Gastrocnemius medialis (tissue), 4 donors: ENCODE measurements at regions not wholly inside any gene's neighbourhood (a gene's known extent, or its start where the extent isn't known, plus 50 kb on each side); places are given as distances from the start of the nearest gene placed in this dataset.
A peak's percentile ranks its signal among the peaks of the same experiment; 100 is the strongest.

Source experiments
- ATAC-seq, 2 donors: fragments of 150-250 bp; one replicate each; pipeline ENCODE4 v1.9.1; 2016
- DNase-seq, 2 donors: peaks; one replicate each; pipeline ENCODE4 v3.0.0-alpha.2; 2019
- H3K27ac ChIP-seq, 4 donors: fragments of 200-600 bp; sonication (generic); 1 replicate in 1 of 4; 2 replicates in 3 of 4; pipeline ENCODE4 v1.5.1; 2016 to 2018; ENCODE audit warnings: mild to moderate bottlenecking in 2 of 4, moderate library complexity in 1 of 4
- H3K27me3 ChIP-seq, 3 donors: fragments of 200-600 bp; sonication (generic) in 2 of 3; 1 replicate in 1 of 3; 2 replicates in 2 of 3; pipeline versions ENCODE4 v1.5.1 to v1.6.0; 2016 to 2019; ENCODE audit warnings: mild to moderate bottlenecking in 1 of 3, moderate library complexity in 1 of 3
- H3K36me3 ChIP-seq, 2 donors: fragments of 200-600 bp; sonication (generic) in 1 of 2; one replicate each; pipeline ENCODE4 v1.5.1; 2017 to 2018
- H3K4me1 ChIP-seq, 2 donors: fragments of 200-600 bp; sonication (generic) in 1 of 2; one replicate each; pipeline ENCODE4 v1.5.1; 2016 to 2017; ENCODE audit warnings: mild to moderate bottlenecking in 2 of 2
- H3K4me3 ChIP-seq, 4 donors: fragments of 200-600 bp; sonication (generic) in 3 of 4; 1 replicate in 1 of 4; 2 replicates in 3 of 4; pipeline ENCODE4 v1.5.1; 2016 to 2019; ENCODE audit warnings: mild to moderate bottlenecking in 2 of 4
- H3K9me3 ChIP-seq, 3 donors: fragments of 200-600 bp; sonication (generic) in 2 of 3; 1 replicate in 1 of 3; 2 replicates in 2 of 3; pipeline ENCODE4 v1.5.1; 2016 to 2019
- POLR2A ChIP-seq, 2 donors: fragments of 450-650 bp; IDR thresholded peaks; one replicate each; pipeline ENCODE4 v1.6.1; 2017; ENCODE audit warnings: antibody characterized with exemption in 2 of 2, mild to moderate bottlenecking in 2 of 2, moderate library complexity in 2 of 2
- in situ Hi-C, 4 donors: fragments of 200-750 bp; cut with MboI; loops; one replicate each; pipeline versions ENCODE4 v1.15.0 to v1.8.0; 2017; ENCODE audit warnings: low sequenced_read_pairs in 4 of 4
- intact Hi-C: fragments of 100-400 bp; cut with DNase I; formaldehyde crosslinking; loops from one replicate; pipeline ENCODE4 v1.15.1; 2023; ENCODE audit warnings: low total_unique reads
- TF ChIP-seq, protein P1 (sequence below), 5 experiments: fragments of 450-650 bp in 3 of 5; fragments of 200-600 bp in 2 of 5; sonication (generic) in 2 of 5; IDR thresholded peaks in 4 of 5; conservative IDR thresholded peaks in 1 of 5; 1 replicate in 4 of 5; 2 replicates in 1 of 5; pipeline ENCODE4 v1.5.1; 2016 to 2019; ENCODE audit warnings: antibody characterized with exemption in 5 of 5, mild to moderate bottlenecking in 3 of 5, moderate library complexity in 3 of 5

DNA sequence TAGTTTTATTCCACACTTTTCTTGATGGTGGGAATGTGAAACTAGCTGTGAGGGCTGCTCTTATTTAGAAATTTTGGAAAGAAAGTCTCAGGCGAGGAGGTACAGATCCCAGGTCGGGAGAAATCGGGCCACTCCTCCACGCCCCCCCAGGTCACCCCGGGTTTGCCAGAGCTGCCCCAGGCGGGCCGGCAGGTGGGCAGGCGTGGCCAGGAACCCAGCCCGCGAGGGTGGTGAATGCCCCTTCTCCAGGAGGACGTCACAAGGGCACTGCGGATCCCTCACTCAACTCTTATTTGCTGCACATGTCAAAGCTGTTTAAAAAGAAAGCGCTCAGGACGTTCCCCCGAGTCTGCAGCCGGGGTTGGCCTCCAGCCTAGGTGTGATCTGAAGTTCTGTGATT is 60.5 kb upstream of the SLCO4A1 start:
- DNase-seq = no peak
- no peak for ATAC-seq
- TF ChIP-seq, protein P1, sequence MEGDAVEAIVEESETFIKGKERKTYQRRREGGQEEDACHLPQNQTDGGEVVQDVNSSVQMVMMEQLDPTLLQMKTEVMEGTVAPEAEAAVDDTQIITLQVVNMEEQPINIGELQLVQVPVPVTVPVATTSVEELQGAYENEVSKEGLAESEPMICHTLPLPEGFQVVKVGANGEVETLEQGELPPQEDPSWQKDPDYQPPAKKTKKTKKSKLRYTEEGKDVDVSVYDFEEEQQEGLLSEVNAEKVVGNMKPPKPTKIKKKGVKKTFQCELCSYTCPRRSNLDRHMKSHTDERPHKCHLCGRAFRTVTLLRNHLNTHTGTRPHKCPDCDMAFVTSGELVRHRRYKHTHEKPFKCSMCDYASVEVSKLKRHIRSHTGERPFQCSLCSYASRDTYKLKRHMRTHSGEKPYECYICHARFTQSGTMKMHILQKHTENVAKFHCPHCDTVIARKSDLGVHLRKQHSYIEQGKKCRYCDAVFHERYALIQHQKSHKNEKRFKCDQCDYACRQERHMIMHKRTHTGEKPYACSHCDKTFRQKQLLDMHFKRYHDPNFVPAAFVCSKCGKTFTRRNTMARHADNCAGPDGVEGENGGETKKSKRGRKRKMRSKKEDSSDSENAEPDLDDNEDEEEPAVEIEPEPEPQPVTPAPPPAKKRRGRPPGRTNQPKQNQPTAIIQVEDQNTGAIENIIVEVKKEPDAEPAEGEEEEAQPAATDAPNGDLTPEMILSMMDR (IDR thresholded peaks at IDR 0.05 in 4 of 5, conservative IDR thresholded peaks at IDR 0.05 in 1 of 5) = no peak
- no peak for TF ChIP-seq POLR2A (IDR thresholded peaks at IDR 0.05)
- intact Hi-C loops = no loop called here
- H3K4me3 ChIP-seq = no peak overlapping the region
- no peak overlapping the region for H3K27ac ChIP-seq
- peaks cover 0 to 6% of the 10 kb centered on the region in 2 donors for H3K4me1 ChIP-seq
- no peaks in the 10 kb centered on the region for H3K27me3 ChIP-seq
- no peaks in the 10 kb centered on the region for H3K9me3 ChIP-seq
- H3K36me3 ChIP-seq = no peaks in the 10 kb centered on the region
- in situ Hi-C loops = no loop called here

DNA sequence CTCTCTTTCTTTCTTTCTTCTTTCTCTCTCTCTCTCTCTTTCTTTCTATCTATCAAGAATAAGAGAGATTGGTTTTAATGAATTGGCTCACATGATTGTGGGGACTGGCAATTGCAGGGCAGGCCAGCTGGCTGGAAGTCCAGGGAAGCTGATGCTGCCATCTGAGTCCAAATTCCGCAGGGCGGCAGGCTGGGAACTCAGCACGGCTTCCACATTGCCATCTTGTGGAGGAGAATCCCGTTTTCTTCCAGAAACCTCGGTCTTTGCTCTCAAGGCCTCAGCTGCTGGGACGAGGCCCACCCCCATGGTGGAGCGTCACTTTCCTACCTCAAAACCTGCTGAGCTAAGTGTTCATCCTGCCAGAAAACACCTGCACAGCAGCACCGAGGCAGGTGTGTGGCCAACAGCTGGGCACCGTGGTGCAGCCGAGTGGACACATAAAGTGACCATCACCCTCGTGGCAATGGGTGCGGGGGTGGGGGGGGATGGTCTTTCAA is 58.8 kb upstream of the SLCO4A1 start:
- ATAC-seq (peak in 1 of 2 donors; percentile 45), DNase-seq (no peak)
- Histone ChIP-seq H3K9me3 (no peaks in the 10 kb centered on the region), H3K27ac (no peak overlapping the region), H3K36me3 (no peaks in the 10 kb centered on the region), H3K4me1 (peaks cover 0 to 6% of the 10 kb centered on the region in 2 donors), H3K4me3 (no peak overlapping the region), H3K27me3 (no peaks in the 10 kb centered on the region)
- TF ChIP-seq, protein P1 (IDR thresholded peaks at IDR 0.05 in 4 of 5, conservative IDR thresholded peaks at IDR 0.05 in 1 of 5) = peak; percentile 3 to 41 (median 29)
- no peak for TF ChIP-seq POLR2A (IDR thresholded peaks at IDR 0.05)
- in situ Hi-C loops = no loop called here
- intact Hi-C loops = loop anchor here (1.0 kb wide), 1 partner anchor 83 kb away; no protein-coding TSS in a partner anchor

DNA sequence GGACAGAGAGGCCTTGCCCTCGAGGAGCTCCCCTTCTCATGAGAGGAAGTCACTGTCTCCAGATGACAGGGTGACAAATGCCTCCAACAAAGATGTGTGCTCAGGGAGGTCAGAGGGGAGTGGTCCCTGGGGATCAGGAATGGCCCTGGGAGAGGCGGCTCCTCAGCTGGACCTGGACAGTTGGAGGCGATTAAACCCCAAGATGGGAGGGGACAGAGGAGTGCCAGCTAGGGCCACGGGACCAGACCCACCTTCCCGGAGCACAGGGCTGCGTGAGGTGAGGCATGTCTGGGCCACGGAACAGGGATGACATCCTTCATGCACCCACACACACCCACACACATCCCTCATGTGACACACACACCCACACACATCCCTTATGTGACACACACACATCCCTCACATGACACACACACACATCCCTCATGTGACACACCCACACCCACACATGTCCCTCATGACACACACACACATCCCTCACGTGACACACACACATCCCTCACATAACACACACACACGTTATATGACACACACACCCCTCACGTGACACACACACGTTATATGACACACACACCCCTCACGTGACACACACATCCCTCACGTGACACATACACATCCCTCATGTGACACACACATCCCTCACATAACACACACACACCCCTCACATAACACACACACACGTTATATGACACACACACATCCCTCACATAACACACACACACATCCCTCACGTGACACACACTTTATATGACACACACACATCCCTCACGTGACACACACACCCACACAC is 57.4 kb upstream of the SLCO4A1 start:
- H3K27ac ChIP-seq = no peak overlapping the region
- H3K4me1 ChIP-seq = peaks cover 0 to 6% of the 10 kb centered on the region in 2 donors
- no peaks in the 10 kb centered on the region for H3K36me3 ChIP-seq
- no peak for DNase-seq
- H3K27me3 ChIP-seq = no peaks in the 10 kb centered on the region
- TF ChIP-seq, protein P1 (IDR thresholded peaks at IDR 0.05 in 4 of 5, conservative IDR thresholded peaks at IDR 0.05 in 1 of 5) = no peak
- TF ChIP-seq POLR2A (IDR thresholded peaks at IDR 0.05) = no peak
- no peak for ATAC-seq
- H3K9me3 ChIP-seq = no peaks in the 10 kb centered on the region
- in situ Hi-C loops = no loop called here
- intact Hi-C loops = no loop called here
- H3K4me3 ChIP-seq = no peak overlapping the region

DNA sequence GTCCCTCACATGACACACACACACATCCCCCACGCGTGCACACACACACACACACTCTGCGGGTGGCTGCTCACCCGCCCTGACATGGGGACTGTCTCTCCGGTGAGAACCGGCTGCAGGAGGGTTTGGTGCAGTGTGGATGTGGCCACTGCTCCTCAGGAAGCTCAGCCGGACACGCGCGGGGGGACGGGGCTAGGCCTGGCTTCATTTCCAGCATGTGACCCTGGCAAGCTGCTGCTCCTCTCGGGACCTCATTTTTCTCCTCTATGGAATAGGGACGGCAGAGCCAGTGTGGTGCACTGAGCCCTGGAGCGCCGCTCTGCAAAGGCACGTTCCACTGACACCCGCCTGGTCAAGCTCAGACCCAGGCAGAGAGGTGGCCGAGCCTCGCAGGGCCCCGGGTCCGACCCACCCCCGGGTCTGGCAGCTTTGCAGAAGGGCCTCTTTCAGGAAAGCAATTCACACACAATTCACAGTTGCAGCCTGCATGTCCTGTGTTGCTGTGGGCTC is 56.8 kb upstream of the SLCO4A1 start:
- in situ Hi-C loops = no loop called here
- H3K36me3 ChIP-seq = no peaks in the 10 kb centered on the region
- TF ChIP-seq, protein P1 (IDR thresholded peaks at IDR 0.05 in 4 of 5, conservative IDR thresholded peaks at IDR 0.05 in 1 of 5) = no peak
- TF ChIP-seq POLR2A (IDR thresholded peaks at IDR 0.05) = no peak
- intact Hi-C loops = no loop called here
- DNase-seq = no peak
- no peaks in the 10 kb centered on the region for H3K27me3 ChIP-seq
- H3K4me3 ChIP-seq = no peak overlapping the region
- no peaks in the 10 kb centered on the region for H3K9me3 ChIP-seq
- peaks cover 0 to 6% of the 10 kb centered on the region in 2 donors for H3K4me1 ChIP-seq
- no peak overlapping the region for H3K27ac ChIP-seq
- no peak for ATAC-seq
